Loucy (cell line): ENCODE measurements at regions not wholly inside any gene's neighbourhood (a gene's known extent, or its start where the extent isn't known, plus 50 kb on each side); places are given as distances from the start of the nearest gene placed in this dataset.
A peak's percentile ranks its signal among the peaks of the same experiment; 100 is the strongest.
"Not testable (repeated sequence)": the region's sequence is repeated elsewhere in the genome, so short reads cannot be mapped to it uniquely, and the experiment has no call there.

Experiments used
- H2AFZ ChIP-seq: fragments of 200-600 bp; sonication (generic); 2 replicates; pipeline ENCODE4 v1.6.0; 2016; ENCODE audit warnings: antibody characterized with exemption, mild to moderate bottlenecking, low read length, moderate library complexity
- H3F3A ChIP-seq: fragments of 200-600 bp; 2 replicates; pipeline ENCODE4 v1.6.0; 2016; ENCODE audit warnings: antibody characterized with exemption, low read depth, mild to moderate bottlenecking
- H3K27me3 ChIP-seq: fragments of 200-600 bp; sonication (generic); 2 replicates; pipeline ENCODE4 v1.6.1; 2014; ENCODE audit warnings: low read length, mild to moderate bottlenecking; ENCODE audit not compliant: insufficient read depth, poor library complexity, severe bottlenecking
- H3K36me3 ChIP-seq: fragments of 200-600 bp; sonication (generic); 2 replicates; pipeline ENCODE4 v1.6.1; 2016; ENCODE audit warnings: low read length; ENCODE audit not compliant: insufficient read depth
- H3K4me1 ChIP-seq: fragments of 200-600 bp; sonication (generic); 2 replicates; pipeline ENCODE4 v1.5.1; 2014; ENCODE audit warnings: low read length, mild to moderate bottlenecking; ENCODE audit not compliant: insufficient read depth, poor library complexity, severe bottlenecking
- H3K4me2 ChIP-seq: fragments of 200-600 bp; sonication (generic); 2 replicates; pipeline ENCODE4 v1.6.0; 2014; ENCODE audit warnings: antibody characterized with exemption, low read length, low read depth, mild to moderate bottlenecking; ENCODE audit not compliant: poor library complexity, severe bottlenecking
- H3K4me3 ChIP-seq: fragments of 200-600 bp; sonication (generic); 2 replicates; pipeline ENCODE4 v1.5.1; 2014; ENCODE audit warnings: low read length, mild to moderate bottlenecking, mixed read lengths; ENCODE audit not compliant: poor library complexity, severe bottlenecking
- H3K79me2 ChIP-seq: fragments of 200-600 bp; sonication (generic); 2 replicates; pipeline ENCODE4 v1.6.1; 2014; ENCODE audit warnings: low read length; ENCODE audit not compliant: insufficient read depth
- H3K9ac ChIP-seq: fragments of 200-600 bp; sonication (generic); 2 replicates; pipeline ENCODE4 v1.6.0; 2014; ENCODE audit warnings: mild to moderate bottlenecking, low read depth, low read length, moderate library complexity; ENCODE audit not compliant: poor library complexity, severe bottlenecking
- H3K9me2 ChIP-seq: fragments of 200-600 bp; sonication (generic); replicated peaks from 2 replicates; pipeline ENCODE4 v1.6.1; 2016; ENCODE audit warnings: low read depth, low read length, mixed read lengths
- H3K9me3 ChIP-seq: fragments of 200-600 bp; sonication (generic); 2 replicates; pipeline ENCODE4 v1.6.1; 2014; ENCODE audit warnings: mild to moderate bottlenecking, antibody characterized with exemption, low read length, low read depth; ENCODE audit not compliant: insufficient read depth
- H4K20me1 ChIP-seq: fragments of 200-600 bp; sonication (generic); 2 replicates; pipeline ENCODE4 v1.6.0; 2014; ENCODE audit warnings: antibody characterized with exemption, low read length, mild to moderate bottlenecking; ENCODE audit not compliant: insufficient read depth, poor library complexity, severe bottlenecking
- EZH2phosphoT487 ChIP-seq: fragments of 200-600 bp; IDR thresholded peaks from 2 replicates; pipeline ENCODE4 v1.6.1; 2018; ENCODE audit warnings: antibody characterized with exemption, mild to moderate bottlenecking, moderate library complexity, borderline replicate concordance
- TF ChIP-seq, protein P1 (sequence below): fragments of 200-600 bp; sonication (generic); conservative IDR thresholded peaks from 2 replicates; pipeline ENCODE4 v1.5.1; 2014; ENCODE audit warnings: mild to moderate bottlenecking, antibody characterized with exemption, low read length

DNA sequence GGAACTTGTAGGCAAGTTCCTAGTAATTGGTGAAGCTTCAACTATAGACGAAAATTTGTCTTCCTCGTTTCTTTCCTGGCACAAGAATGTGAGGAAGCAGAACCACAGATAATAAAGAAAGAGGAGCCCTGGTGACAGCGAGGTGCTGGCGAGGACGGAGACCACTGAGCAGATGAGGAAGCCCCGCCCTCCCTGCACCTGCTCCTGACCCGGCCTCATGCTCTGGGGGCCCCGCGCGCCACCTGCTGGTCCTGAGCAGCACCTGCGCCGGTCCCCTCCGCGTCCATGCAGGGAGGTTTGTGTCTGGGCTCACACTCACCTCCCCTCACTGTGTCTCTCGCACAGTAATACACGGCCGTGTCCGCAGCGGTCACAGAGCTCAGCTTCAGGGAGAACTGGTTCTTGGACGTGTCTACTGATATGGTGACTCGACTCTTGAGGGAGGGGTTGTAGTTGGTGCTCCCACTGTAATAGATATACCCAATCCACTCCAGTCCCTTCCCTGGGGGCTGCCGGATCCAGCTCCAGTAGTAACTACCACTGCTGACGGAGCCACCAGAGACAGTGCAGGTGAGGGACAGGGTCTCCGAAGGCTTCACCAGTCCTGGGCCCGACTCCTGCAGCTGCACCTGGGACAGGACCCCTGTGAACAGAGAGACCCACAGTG, 1112.5 kb downstream of the TMEM121 start:
- H4K20me1 ChIP-seq, H3K27me3 ChIP-seq, H3K79me2 ChIP-seq, H3K9me2 ChIP-seq, H3K4me3 ChIP-seq, H3F3A ChIP-seq, H3K36me3 ChIP-seq, H3K9me3 ChIP-seq: not testable (repeated sequence)
- peak overlapping the region; percentile 18; the same call in 1 of the 2 replicates for H2AFZ ChIP-seq
- H3K4me2 ChIP-seq, result peak overlapping the region; percentile 51
- peak overlapping the region; percentile 46 for H3K9ac ChIP-seq
- TF ChIP-seq, protein P1, sequence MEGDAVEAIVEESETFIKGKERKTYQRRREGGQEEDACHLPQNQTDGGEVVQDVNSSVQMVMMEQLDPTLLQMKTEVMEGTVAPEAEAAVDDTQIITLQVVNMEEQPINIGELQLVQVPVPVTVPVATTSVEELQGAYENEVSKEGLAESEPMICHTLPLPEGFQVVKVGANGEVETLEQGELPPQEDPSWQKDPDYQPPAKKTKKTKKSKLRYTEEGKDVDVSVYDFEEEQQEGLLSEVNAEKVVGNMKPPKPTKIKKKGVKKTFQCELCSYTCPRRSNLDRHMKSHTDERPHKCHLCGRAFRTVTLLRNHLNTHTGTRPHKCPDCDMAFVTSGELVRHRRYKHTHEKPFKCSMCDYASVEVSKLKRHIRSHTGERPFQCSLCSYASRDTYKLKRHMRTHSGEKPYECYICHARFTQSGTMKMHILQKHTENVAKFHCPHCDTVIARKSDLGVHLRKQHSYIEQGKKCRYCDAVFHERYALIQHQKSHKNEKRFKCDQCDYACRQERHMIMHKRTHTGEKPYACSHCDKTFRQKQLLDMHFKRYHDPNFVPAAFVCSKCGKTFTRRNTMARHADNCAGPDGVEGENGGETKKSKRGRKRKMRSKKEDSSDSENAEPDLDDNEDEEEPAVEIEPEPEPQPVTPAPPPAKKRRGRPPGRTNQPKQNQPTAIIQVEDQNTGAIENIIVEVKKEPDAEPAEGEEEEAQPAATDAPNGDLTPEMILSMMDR, result peak; percentile 50
- peaks cover 19% of the 10 kb centered on the region for H3K4me1 ChIP-seq

DNA sequence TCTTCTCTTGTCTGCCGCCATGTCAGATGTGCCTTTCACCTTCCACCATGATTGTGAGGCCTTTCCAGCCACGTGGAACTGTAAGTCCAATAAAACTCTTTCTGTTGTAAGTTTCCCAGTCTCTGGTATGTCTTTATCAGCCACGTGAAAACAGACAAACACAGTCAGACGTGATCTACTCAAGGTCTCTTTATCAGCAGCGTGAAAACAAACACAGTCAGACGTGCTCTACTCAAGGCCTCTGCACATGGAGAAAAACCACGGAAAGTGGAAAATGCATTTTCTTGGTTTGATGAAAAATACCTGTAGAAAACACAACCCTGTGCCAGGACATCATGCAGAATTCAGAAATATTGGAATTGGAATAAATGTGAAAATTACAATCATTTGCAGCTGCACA, 1115.7 kb downstream of the TMEM121 start:
- Histone ChIP-seq H3K4me3 (no peak overlapping the region), H3K9ac (no peak overlapping the region), H3K36me3 (no peaks in the 10 kb centered on the region), H3K79me2 (no peaks in the 10 kb centered on the region), H3K27me3 (no peaks in the 10 kb centered on the region), H3K9me3 (no peaks in the 10 kb centered on the region), H3K9me2 (no peaks in the 10 kb centered on the region), H3K4me1 (peaks cover 19% of the 10 kb centered on the region), H2AFZ (no peak overlapping the region), H4K20me1 (no peaks in the 10 kb centered on the region), H3K4me2 (no peak overlapping the region), H3F3A (no peaks in the 10 kb centered on the region)
- TF ChIP-seq, protein P1, result no peak
- TF ChIP-seq EZH2phosphoT487, result no peak

DNA sequence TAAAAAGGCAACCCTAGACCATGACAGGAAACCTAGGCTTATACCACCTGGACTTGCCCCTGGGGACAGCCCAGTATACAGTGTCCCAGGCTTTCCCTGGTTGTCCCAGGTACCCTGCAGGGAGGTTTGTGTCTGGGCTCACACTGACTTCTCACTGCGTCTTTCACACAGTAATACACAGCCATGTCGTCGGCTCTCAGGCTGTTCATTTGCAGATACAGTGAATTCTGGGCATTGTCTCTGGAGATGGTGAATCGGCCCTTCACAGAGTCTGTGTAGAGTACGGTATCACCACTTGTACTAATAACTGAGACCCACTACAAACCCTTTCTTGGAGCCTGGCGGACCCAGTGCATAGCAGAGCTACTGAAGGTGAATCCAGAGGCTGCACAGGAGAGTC, 1116.6 kb downstream of the TMEM121 start:
- not testable (repeated sequence) for H2AFZ ChIP-seq, H3K36me3 ChIP-seq, H3F3A ChIP-seq, H4K20me1 ChIP-seq, H3K4me3 ChIP-seq, H3K27me3 ChIP-seq, H3K9me2 ChIP-seq, H3K9ac ChIP-seq, H3K4me2 ChIP-seq, H3K9me3 ChIP-seq, H3K79me2 ChIP-seq
- peaks cover 11% of the 10 kb centered on the region for H3K4me1 ChIP-seq

DNA sequence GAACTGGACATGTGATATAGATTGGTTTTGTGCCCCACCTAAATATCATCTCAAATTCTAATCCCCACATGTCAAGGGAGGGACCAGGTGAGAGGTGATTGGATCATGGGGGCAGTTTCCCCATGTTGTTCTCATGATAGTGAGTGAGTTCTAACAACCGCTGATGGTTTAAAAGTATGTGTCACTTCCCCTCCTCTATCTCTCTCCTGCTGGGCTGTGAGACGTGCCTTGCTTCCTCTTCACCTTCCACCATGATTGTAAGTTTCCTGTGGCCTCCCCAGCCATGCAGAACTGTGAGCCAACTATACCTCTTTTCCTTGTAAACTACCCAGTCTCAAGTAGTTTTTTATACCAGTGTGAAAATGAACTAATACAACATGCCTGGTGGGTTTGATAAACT, 1122.5 kb downstream of the TMEM121 start:
- H3K9me3 ChIP-seq, H3K27me3 ChIP-seq: not testable (repeated sequence)

More for the DNA sequence above, 1122.5 kb downstream of the TMEM121 start:
- H3K4me1 ChIP-seq, H4K20me1 ChIP-seq, H3K4me3 ChIP-seq, H2AFZ ChIP-seq, H3K4me2 ChIP-seq, H3K9ac ChIP-seq, H3F3A ChIP-seq, H3K79me2 ChIP-seq, H3K9me2 ChIP-seq, H3K36me3 ChIP-seq: not testable (repeated sequence)
